ENCODE measurements at regions not wholly inside any gene's neighbourhood (a gene's known extent, or its start where the extent isn't known, plus 50 kb on each side); places are given as distances from the start of the nearest gene placed in this dataset.
"Not testable (repeated sequence)": the region's sequence is repeated elsewhere in the genome, so short reads cannot be mapped to it uniquely, and the experiment has no call there.

DNA sequence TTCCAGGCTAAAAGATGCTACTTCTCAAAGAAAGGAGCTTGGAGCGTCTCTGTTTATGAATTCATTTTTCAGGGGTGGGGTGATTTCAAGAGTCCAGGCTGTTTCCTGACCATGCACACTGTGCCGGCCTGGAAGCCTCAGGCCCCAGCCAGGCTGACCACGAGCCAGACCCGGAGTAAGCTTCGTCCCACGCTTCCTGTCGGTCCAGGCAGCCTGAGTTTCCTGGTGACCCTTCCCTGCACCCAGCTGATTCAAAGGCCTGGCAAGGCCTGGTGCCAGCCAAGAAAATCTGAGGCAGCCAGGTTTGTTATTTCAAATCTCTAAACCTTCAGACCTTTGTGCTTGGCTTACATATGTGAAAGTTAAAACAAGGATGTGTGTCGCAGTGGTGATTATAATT, 62.1 kb upstream of the SMURF2 start:
- TF ChIP-seq, protein P1, sequence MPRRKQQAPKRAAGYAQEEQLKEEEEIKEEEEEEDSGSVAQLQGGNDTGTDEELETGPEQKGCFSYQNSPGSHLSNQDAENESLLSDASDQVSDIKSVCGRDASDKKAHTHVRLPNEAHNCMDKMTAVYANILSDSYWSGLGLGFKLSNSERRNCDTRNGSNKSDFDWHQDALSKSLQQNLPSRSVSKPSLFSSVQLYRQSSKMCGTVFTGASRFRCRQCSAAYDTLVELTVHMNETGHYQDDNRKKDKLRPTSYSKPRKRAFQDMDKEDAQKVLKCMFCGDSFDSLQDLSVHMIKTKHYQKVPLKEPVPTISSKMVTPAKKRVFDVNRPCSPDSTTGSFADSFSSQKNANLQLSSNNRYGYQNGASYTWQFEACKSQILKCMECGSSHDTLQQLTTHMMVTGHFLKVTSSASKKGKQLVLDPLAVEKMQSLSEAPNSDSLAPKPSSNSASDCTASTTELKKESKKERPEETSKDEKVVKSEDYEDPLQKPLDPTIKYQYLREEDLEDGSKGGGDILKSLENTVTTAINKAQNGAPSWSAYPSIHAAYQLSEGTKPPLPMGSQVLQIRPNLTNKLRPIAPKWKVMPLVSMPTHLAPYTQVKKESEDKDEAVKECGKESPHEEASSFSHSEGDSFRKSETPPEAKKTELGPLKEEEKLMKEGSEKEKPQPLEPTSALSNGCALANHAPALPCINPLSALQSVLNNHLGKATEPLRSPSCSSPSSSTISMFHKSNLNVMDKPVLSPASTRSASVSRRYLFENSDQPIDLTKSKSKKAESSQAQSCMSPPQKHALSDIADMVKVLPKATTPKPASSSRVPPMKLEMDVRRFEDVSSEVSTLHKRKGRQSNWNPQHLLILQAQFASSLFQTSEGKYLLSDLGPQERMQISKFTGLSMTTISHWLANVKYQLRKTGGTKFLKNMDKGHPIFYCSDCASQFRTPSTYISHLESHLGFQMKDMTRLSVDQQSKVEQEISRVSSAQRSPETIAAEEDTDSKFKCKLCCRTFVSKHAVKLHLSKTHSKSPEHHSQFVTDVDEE (CRISPR knock-in tag; IDR thresholded peaks at IDR 0.05): not testable (repeated sequence)
- TF ChIP-seq, protein P2, sequence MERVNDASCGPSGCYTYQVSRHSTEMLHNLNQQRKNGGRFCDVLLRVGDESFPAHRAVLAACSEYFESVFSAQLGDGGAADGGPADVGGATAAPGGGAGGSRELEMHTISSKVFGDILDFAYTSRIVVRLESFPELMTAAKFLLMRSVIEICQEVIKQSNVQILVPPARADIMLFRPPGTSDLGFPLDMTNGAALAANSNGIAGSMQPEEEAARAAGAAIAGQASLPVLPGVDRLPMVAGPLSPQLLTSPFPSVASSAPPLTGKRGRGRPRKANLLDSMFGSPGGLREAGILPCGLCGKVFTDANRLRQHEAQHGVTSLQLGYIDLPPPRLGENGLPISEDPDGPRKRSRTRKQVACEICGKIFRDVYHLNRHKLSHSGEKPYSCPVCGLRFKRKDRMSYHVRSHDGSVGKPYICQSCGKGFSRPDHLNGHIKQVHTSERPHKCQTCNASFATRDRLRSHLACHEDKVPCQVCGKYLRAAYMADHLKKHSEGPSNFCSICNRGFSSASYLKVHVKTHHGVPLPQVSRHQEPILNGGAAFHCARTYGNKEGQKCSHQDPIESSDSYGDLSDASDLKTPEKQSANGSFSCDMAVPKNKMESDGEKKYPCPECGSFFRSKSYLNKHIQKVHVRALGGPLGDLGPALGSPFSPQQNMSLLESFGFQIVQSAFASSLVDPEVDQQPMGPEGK (CRISPR knock-in tag; IDR thresholded peaks at IDR 0.05; ENCODE audit: borderline replicate concordance): not testable (repeated sequence)
- TF ChIP-seq ZC3H10 (CRISPR knock-in tag; IDR thresholded peaks at IDR 0.05): not testable (repeated sequence)

Data from SK-N-SH treated with all-trans-retinoic acid at 6 μM for 48 hours (cell line).